Endothelial cell of umbilical vein (primary cell): ENCODE measurements at regions not wholly inside any gene's neighbourhood (a gene's known extent, or its start where the extent isn't known, plus 50 kb on each side); places are given as distances from the start of the nearest gene placed in this dataset.

Experiments
- BruUV-seq: library from RNA; stranded (reverse); fragments of 400-500 nt; replicated peaks from 2 replicates; lab custom pipeline; 2021; lab: Mats Ljungman, UMichigan
- CTCF ChIA-PET: fragments of 300-600, 350-600 bp; sonication (Branson Sonifier 250); formaldehyde crosslinking; loops from one replicate; lab custom pipeline; 2021; ENCODE audit warnings: antibody characterized with exemption, inconsistent platforms; lab: Charles Lee
- POLR2A ChIA-PET: fragments of 300-600, 350-600 bp; sonication (Branson Sonifier 250); formaldehyde crosslinking; loops from one replicate; lab custom pipeline; 2021; ENCODE audit warnings: antibody characterized with exemption, inconsistent platforms; lab: Charles Lee
- DNase-seq: peaks from one replicate; pipeline ENCODE4 v3.0.0-alpha.2; 2011; ENCODE audit warnings: low read depth, low spot score
- FAIRE-seq: peaks from 2 replicates; lab custom pipeline; 2011; peaks lifted over from hg19 to GRCh38; lab: Jason Lieb, UNC
- H2AFZ ChIP-seq: 2 replicates; pipeline ENCODE4 v1.6.0; 2012; ENCODE audit warnings: low read depth, low read length, control low read depth, inconsistent platforms
- H3K27ac ChIP-seq: 2 replicates; pipeline ENCODE4 v1.5.1; 2011; ENCODE audit warnings: low read depth, mild to moderate bottlenecking, control low read depth, low read length, moderate library complexity; ENCODE audit not compliant: insufficient read depth
- H3K27me3 ChIP-seq, 2 experiments: 2 replicates each; pipeline versions ENCODE4 v1.6.0 to v1.6.1; 2011; ENCODE audit warnings: low read length in 2 of 2, mixed read lengths in 1 of 2; ENCODE audit not compliant: control insufficient read depth in 2 of 2, insufficient read depth in 2 of 2
- H3K36me3 ChIP-seq, 2 experiments: 2 replicates in 1 of 2; 3 replicates in 1 of 2; pipeline ENCODE4 v1.5.1; 2011; ENCODE audit warnings: low read length in 2 of 2, mild to moderate bottlenecking in 1 of 2, moderate library complexity in 1 of 2; ENCODE audit not compliant: control insufficient read depth in 2 of 2, insufficient read depth in 2 of 2; ENCODE audit errors: extremely low read depth in 1 of 2
- H3K4me1 ChIP-seq: 3 replicates; pipeline ENCODE4 v1.5.1; 2011; ENCODE audit warnings: mild to moderate bottlenecking, low read length; ENCODE audit not compliant: control insufficient read depth, insufficient read depth; ENCODE audit errors: extremely low read depth
- H3K4me2 ChIP-seq: 2 replicates; pipeline ENCODE4 v1.6.1; 2011; ENCODE audit warnings: low read length, control low read depth, mixed read lengths; ENCODE audit not compliant: insufficient read depth
- H3K4me3 ChIP-seq, 3 experiments: fragments of 200-600 bp in 1 of 3; sonication (generic), shearing (Covaris generic) in 1 of 3; replicated peaks in 1 of 3; 2 replicates each; pipeline ENCODE4 v1.5.1; 2011 to 2016; ENCODE audit warnings: control low read depth in 3 of 3, low read length in 3 of 3, mild to moderate bottlenecking in 2 of 3, inconsistent platforms in 1 of 3, low read depth in 1 of 3, moderate library complexity in 1 of 3; ENCODE audit not compliant: insufficient read depth in 1 of 3
- H3K79me2 ChIP-seq: 2 replicates; pipeline ENCODE4 v1.6.0; 2012; ENCODE audit warnings: low read length, inconsistent platforms; ENCODE audit not compliant: control insufficient read depth, insufficient read depth
- H3K9ac ChIP-seq: replicated peaks from 2 replicates; pipeline ENCODE3; 2011; ENCODE audit warnings: low read length, control low read depth; ENCODE audit not compliant: insufficient read depth; ENCODE audit errors: extremely low read depth
- H3K9me1 ChIP-seq: replicated peaks from 3 replicates; pipeline ENCODE4 v1.6.0; 2011; ENCODE audit warnings: mild to moderate bottlenecking, low read length; ENCODE audit not compliant: control insufficient read depth, insufficient read depth; ENCODE audit errors: extremely low read depth
- H3K9me3 ChIP-seq: replicated peaks from 2 replicates; pipeline ENCODE4 v1.5.1; 2012; ENCODE audit warnings: low read length, inconsistent platforms; ENCODE audit not compliant: control insufficient read depth, insufficient read depth
- H4K20me1 ChIP-seq: replicated peaks from 2 replicates; pipeline ENCODE3; 2011; ENCODE audit warnings: mild to moderate bottlenecking, low read length; ENCODE audit not compliant: control insufficient read depth, insufficient read depth; ENCODE audit errors: extremely low read depth
- CTCF ChIP-seq, 2 donors: IDR thresholded peaks; 1 replicate in 1 of 2; 2 replicates in 1 of 2; pipeline ENCODE4 v1.5.1; 2011; ENCODE audit warnings: low read length in 2 of 2, mild to moderate bottlenecking in 2 of 2, moderate library complexity in 2 of 2, control low read depth in 1 of 2, inconsistent platforms in 1 of 2, low read depth in 1 of 2; ENCODE audit not compliant: insufficient read depth in 1 of 2; ENCODE audit errors: extremely low read depth in 1 of 2
- EZH2 ChIP-seq: IDR thresholded peaks from 2 replicates; pipeline ENCODE4 v1.6.1; 2012; ENCODE audit warnings: borderline replicate concordance, low read depth, mild to moderate bottlenecking, moderate library complexity, low read length, inconsistent platforms; ENCODE audit not compliant: severe bottlenecking
- FOS ChIP-seq: IDR thresholded peaks from 2 replicates; pipeline ENCODE4 v1.6.1; 2011; ENCODE audit warnings: mild to moderate bottlenecking, low read length, moderate library complexity, borderline replicate concordance; ENCODE audit not compliant: insufficient read depth
- GATA2 ChIP-seq: IDR thresholded peaks from 2 replicates; pipeline ENCODE4 v1.7.0; 2011; ENCODE audit warnings: low read depth, mild to moderate bottlenecking, moderate library complexity, mixed read lengths, low read length; ENCODE audit not compliant: insufficient read length, insufficient read depth
- JUN ChIP-seq: IDR thresholded peaks from 2 replicates; pipeline ENCODE4 v1.6.1; 2011; ENCODE audit warnings: borderline replicate concordance, low read depth; ENCODE audit not compliant: insufficient read length, insufficient read depth
- MAX ChIP-seq: IDR thresholded peaks from 2 replicates; pipeline ENCODE4 v1.6.1; 2011; ENCODE audit not compliant: insufficient read depth, insufficient read length
- MYC ChIP-seq: IDR thresholded peaks from one replicate; pipeline ENCODE4 v1.6.1; 2011; ENCODE audit warnings: mild to moderate bottlenecking, low read depth, low read length
- POLR2A ChIP-seq: IDR thresholded peaks from 2 replicates; pipeline ENCODE4 v1.6.1; 2012; ENCODE audit warnings: low read depth, mild to moderate bottlenecking, control low read depth, low read length
- POLR2AphosphoS5 ChIP-seq: IDR thresholded peaks from 2 replicates; pipeline ENCODE4 v1.6.1; 2012; ENCODE audit warnings: low read depth, mild to moderate bottlenecking, control low read depth, low read length, moderate library complexity; ENCODE audit not compliant: insufficient read depth
- dilution Hi-C: fragments of 300-500 bp; cut with MboI; formaldehyde crosslinking; loops from one replicate; pipeline ENCODE4 v1.15.0; 2019; ENCODE audit warnings: low sequenced_read_pairs; ENCODE audit not compliant: extremely low pct_ligation_motif_present
- intact Hi-C: fragments of 100-400 bp; cut with micrococcal nuclease; formaldehyde crosslinking; loops from one replicate; pipeline ENCODE4 v1.10.0; 2022

DNA sequence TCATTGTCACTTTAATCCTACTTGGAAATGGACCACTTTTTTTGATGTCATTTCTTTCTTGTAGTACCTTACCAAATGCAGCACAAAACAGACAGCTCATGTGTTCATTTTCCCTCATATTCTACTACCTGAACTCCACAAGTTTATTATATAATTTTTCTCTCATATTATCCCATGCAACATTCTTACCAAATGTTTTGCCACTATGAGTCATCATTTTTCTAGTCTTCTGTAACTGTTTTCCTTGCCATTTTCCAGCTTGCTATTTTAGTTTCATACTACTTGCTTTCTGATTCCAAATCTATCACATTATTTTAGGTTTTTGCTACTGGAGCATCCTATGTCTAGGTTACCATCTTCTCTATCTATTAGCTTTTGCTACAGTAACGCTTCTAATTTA, 332.7 kb downstream of the ZFHX3 start:
- DNase-seq (no peak), FAIRE-seq (no peak)
- no peak overlapping the region for H3K27ac ChIP-seq
- H3K4me3 ChIP-seq = no peak overlapping the region
- no peaks in the 10 kb centered on the region for H3K79me2 ChIP-seq
- H3K27me3 ChIP-seq = no peaks in the 10 kb centered on the region
- no peaks in the 10 kb centered on the region for H3K36me3 ChIP-seq
- no TSS peak for BruUV-seq
- no peaks in the 10 kb centered on the region for H3K9me1 ChIP-seq
- ChIA-PET POLR2A (no interaction called here), CTCF (interaction anchor here (1.1 to 1.4 kb wide), 2 partner anchors 16 to 37 kb away, joined by 3 to 4 read pairs; no protein-coding TSS in a partner anchor)
- H2AFZ ChIP-seq = no peak overlapping the region
- intact Hi-C loops (no loop called here), dilution Hi-C loops (no loop called here)
- no peaks in the 10 kb centered on the region for H3K4me1 ChIP-seq
- H3K9ac ChIP-seq = no peak overlapping the region
- no peak for TF ChIP-seq POLR2A
- TF ChIP-seq MAX = no peak
- TF ChIP-seq FOS = peak; percentile 21
- no peak for TF ChIP-seq GATA2
- no peak for TF ChIP-seq EZH2
- TF ChIP-seq MYC = no peak
- H3K4me2 ChIP-seq = no peak overlapping the region
- H4K20me1 ChIP-seq = no peaks in the 10 kb centered on the region
- H3K9me3 ChIP-seq = no peaks in the 10 kb centered on the region

GRCh38 chr16:72711823-72712222, 336.1 kb downstream of the ZFHX3 start:
- dilution Hi-C loops = no loop called here
- no peak overlapping the region for H3K9ac ChIP-seq

More at GRCh38 chr16:72711823-72712222, 336.1 kb downstream of the ZFHX3 start:
- Histone ChIP-seq H3K27me3 (no peaks in the 10 kb centered on the region), H3K4me1 (no peaks in the 10 kb centered on the region), H3K79me2 (no peaks in the 10 kb centered on the region), H3K9me1 (no peaks in the 10 kb centered on the region), H4K20me1 (no peaks in the 10 kb centered on the region), H3K27ac (no peak overlapping the region), H2AFZ (no peak overlapping the region), H3K4me3 (no peak overlapping the region), H3K9me3 (no peaks in the 10 kb centered on the region), H3K4me2 (no peak overlapping the region), H3K36me3 (no peaks in the 10 kb centered on the region)
- ChIA-PET POLR2A (no interaction called here), CTCF (no interaction called here)
- no peak for TF ChIP-seq FOS
- TF ChIP-seq JUN = no peak
- TF ChIP-seq MAX = no peak
- TF ChIP-seq POLR2AphosphoS5 = no peak
- no peak for TF ChIP-seq CTCF (IDR thresholded peaks at IDR 0.05; ENCODE audit: extremely low read depth in 1 of 2, insufficient read depth in 1 of 2, low read depth in 1 of 2, low read length in 2 of 2)
- TF ChIP-seq MYC = no peak
- TF ChIP-seq EZH2 = no peak
- no peak for TF ChIP-seq POLR2A
- TF ChIP-seq GATA2 = no peak
- intact Hi-C loops = no loop called here
- FAIRE-seq = no peak
- no TSS peak for BruUV-seq
- DNase-seq = no peak
